Activated CD4-positive, CD25-positive, alpha-beta regulatory T cell treated with anti-CD3 and anti-CD28 coated beads, Interleukin-2, amount 50 U/mL, for 16 hours (primary cell): ENCODE measurements at regions not wholly inside any gene's neighbourhood (a gene's known extent, or its start where the extent isn't known, plus 50 kb on each side); places are given as distances from the start of the nearest gene placed in this dataset.

Experiments used
- DNase-seq: peaks from one replicate; pipeline ENCODE4 v3.0.0-alpha.2; 2020; ENCODE audit warnings: low read depth, low spot score

DNA sequence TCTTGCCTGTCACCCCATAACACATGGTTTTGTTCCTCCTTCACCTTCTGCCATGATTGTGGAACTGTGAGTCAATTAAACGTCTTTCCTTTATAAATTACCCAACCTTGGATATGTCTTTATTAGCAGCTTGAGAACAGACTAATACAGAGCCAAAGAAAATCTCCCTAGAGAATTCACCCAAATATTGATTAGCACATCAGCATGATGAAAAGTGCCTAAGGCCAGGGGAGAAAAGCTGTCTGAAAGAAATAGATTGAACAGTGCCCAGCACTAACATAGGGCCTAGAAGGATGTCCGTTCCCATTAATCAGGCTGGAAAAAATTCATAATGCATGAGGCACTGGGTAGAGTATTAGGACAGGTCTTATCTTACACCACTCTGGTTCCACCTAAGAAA, 111.9 kb upstream of the CALN1 start:
- DNase-seq: no peak

DNA sequence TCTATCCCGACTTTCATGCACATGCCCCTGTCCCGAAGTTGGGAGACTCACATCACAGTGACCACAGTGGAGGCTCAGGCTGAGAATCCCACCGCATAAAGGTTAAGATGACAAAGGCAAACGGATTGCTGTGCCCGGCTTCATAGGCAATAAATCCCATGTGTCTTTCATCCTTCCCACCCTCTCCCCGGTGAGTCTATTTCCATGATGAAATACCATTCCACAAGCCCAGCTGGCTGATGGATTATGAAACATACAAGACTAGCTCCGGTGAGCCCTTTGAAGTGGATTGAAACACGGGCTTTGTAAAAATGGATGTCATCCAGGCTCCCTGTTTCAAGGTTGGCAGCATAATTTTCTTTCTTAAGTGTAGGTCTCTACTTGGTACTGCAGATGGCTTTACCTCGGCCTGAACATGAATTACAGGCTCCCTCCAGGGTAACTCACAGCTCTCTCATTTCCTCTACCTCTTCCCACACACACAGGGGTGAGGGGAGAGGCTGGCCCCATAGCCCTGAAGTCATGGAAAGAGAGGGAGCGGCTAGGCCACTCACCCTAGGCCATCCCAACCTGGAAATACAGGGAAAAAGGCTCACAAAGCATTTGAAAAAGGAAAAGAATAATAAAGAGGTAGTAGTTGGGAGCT, 92.0 kb upstream of the CALN1 start:
- DNase-seq: no peak

DNA sequence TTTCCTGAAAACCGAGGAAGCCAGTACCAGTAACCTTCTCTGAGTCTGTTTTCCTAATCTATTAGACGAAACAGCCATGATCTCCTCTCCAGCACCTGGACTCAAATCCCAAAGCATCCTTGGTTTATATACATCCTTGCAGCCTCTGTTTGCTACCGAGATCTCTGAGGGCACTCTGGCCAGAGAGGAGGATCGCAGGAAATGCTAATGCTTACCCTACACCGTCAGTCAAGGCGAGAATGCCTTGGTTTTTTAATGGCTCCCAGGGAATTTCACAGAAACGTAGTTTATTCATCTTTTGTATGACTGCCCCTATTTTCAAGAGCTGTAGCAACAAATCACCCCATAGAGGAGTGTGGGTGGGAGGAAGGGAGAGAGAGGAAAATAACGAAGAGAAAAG, 91.5 kb upstream of the CALN1 start:
- DNase-seq: no peak

DNA sequence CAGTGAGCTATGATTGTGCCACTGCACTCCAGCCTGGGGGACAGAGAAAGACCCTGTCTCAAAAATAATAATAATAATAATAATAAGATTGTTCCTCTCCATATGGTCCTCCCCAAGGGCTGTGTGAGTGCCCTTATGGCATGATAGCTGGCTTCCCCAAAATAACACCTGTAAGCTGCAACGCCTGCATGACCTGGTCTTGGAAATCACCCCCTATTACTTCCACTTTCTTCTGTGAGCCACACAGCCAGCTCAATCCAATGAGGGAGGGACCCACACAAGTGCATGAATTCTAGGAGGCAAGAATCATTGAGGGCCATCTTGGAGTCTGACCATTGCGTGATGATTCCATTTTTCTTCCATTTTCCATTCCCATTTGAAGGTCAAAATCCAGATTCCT, 82.7 kb upstream of the CALN1 start:
- DNase-seq: no peak

DNA sequence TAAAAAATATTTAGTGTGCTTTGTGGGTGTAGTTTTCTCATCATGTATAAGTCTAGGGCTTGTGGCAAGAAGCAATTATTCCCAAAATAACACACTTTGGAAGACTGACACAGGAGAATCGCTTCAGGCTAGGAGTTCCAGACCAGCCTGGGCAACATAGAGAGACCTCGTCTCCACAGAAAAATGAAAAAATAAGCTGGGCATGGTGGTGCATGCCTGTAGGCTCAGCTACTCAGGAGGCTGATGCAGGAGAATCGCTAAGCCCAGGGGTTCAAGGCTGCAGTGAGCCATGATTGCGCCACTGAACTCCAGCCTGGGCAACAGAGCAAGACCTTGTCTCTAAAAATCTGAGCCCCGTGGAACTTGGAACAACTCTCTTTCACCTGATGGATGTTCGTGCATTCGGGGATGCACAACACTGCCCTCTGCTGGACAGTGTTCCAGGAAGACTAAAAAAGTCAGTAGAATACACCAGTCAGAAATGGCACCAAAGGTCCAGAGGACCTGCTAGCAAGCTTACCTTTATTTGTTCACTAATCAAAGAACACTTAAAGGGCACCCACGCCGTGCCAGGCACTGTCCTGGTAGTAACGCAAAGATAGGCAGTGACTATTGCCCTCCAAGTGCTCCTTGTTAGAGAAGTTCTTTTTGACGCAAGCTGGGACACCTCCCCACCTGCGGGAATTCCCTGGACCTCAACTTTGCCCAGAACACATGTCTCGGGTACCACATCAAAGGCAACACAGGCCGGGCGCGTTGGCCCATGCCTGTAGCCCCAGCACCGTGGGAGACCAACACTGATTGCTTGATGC, 81.9 kb upstream of the CALN1 start:
- DNase-seq: peak; percentile 7

DNA sequence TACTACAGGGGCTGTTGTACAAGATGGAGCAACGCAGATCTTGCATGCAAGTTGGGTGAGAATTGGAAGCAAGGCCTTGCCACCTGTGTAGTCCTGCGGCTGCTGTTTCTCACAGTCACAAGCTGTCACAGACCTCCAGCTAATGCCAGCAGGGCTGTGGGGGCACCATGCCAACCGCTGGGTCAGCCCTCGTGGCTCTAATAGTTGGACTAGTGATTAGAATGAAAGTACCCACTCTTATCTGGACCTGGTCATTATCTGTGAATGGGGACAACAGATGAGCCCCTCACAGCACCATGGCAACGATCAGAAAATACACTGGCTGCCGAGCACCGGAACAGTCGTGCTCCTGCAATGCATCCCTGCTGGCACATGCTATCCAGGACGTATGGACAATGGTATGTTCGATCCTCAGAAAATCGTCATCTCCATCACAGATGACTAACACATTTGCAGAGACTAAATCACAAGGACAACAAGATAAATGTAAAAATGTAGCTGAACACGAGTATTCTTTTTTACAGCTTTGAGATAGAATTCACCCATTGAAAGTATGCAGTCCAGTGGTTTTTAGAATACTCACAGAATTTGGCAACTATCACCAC, 80.4 kb upstream of the CALN1 start:
- DNase-seq: no peak

DNA sequence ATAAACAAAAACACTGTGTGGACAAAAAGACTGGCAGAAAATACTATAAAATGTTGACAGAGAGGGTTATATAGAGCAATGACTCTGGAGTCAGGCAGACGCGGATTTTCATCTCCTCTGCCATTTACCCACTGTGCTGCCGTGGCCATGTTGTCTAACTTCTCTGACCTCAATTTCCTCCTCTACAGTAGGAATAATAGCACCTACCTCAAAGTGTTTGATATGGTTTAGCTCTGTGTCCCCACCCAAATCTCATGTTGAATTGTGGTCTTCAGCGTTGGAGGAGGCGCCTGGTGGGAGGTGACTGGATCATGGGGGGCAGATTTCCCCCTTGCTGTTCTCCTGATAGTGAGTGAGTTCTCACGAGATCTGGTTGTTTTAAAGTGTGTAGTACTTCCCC, 78.2 kb upstream of the CALN1 start:
- no peak for DNase-seq

DNA sequence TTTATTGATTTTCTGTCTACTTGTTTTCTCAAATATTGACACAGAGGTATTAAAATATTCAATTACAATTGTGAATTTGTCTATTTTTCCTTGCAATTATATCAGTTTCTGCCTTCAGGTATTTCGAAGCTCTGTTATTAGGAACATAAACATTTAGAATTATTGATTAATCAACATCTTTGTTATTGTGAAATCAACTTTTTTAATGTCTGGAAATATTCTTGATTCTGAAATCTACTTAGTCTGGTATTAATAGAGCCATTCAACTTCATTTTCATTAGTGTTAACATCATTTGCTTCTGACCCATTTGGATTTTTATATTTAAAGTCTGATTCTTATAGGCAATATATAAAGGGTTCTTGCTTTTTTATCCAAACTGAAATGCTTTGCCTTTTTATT, 69.8 kb upstream of the CALN1 start:
- no peak for DNase-seq

DNA sequence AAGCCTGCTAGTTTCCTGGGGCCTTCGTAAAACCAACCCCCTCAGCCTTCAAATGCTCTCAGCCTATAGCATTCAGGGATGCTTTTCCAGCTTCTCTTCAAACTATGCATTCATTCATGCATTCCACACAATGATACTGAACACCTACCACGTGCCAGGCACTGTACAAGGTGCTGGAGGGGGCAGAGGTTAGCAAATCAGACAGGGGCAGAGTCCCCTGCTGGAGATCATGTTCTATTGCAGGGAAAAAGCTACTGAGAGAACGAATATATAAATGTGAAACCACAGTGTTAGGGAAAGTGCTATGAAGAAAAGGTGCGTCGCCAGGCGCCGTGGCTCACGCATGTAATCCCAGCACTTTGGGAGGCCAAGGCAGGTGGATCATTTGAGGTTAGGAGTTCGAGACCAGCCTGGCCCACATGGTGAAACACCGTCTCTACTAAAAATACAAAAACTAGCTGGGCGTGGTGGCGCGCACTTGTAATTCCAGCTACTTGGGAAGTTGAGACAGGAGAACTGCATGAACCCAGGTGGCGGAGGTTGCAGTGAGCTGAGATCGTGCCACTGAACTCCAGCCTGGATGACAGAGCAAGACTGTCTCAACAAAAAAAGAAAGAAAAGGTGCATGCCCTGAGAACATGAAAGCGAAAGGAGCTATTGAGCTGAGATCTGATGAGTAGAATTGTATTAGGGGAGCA, 64.6 kb upstream of the CALN1 start:
- no peak for DNase-seq

DNA sequence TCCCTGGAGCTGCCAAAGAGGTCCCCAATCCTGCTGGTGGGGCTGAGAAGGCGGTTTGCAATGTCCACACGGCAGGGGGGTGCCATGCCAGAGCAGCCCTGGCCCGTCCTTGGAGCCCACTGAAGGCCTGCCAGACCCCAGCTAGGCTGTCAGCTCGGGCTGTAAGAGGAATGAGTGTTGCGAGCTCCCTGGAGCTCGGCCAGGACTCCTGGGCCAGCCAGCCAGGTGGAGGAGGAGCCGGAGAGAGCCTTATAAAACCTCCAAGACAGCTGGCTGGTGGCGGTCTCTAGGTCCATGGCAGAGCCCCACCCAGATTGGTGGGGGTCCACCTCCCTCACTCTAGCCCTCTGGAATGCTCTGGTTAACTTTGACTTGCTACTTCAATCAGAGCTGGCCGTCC, 55.1 kb upstream of the CALN1 start:
- no peak for DNase-seq

DNA sequence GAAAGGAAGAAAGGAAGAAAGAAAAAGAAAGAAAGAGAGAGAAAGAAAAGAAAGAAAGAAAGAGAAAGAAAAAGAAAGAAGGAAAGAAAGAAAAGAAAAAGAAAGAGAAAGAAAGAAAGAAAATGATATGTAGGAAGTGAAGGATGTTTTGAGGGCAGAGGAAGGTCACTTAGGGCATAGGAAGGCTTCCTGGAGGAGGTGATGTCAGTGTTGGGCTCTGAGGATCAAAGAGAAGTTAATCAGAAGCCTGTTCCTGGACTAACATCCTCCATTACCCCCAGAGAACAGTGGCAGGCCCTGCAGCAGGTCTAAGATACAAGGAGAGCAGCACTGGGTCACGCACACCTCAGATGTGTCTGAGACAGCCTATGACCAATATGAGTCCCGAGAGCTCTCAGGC, 54.7 kb upstream of the CALN1 start:
- DNase-seq: no peak

DNA sequence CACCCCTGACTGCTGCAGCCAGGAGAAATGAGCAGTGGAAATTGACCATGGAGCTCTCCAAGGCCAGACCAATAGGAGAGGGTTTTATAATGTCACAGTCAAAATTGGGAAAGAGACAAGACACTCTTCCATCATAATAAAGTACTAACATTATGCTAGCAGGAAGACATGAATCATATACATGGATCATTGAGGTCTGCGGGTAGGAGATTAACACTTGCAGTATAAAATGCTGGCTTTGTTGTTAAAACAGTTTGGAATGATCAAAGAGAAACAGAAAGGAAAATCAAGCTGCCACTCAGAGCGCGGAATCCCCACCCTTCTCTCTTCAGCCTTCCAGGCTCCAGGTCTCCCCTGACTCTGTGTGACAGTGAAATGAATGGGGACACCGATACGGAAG, 53.4 kb upstream of the CALN1 start:
- DNase-seq: no peak

DNA sequence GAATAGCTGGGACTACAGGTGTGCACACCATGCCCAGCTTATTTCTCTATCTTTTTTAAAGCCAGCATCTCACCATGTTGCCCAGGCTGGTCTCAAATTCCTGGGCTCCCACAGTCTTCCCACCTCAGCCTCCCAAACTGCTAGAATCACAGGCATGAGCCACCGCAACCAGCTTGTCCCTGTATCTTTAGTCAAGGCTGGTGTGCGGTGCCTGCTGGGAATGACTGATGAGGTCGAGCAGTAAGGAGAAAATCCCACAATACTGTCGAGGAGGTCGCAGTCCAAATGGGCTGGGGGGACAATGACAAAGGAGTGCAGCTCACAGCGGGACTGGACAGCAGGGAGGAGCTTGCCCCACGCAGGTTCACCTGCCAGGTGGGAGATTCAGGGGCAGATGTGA, 50.2 kb upstream of the CALN1 start:
- DNase-seq: no peak
